ENCODE measurements at regions not wholly inside any gene's neighbourhood (a gene's known extent, or its start where the extent isn't known, plus 50 kb on each side); places are given as distances from the start of the nearest gene placed in this dataset.

- no peak for DNase-seq
Measured at GRCh38 chr4:36494016-36494415, 212.6 kb downstream of the DTHD1 start.

GRCh38 chr4:36494747-36495146 is 213.3 kb downstream of the DTHD1 start:
- DNase-seq = no peak

- DNase-seq = no peak
Measured at GRCh38 chr4:36502350-36502749, 220.9 kb downstream of the DTHD1 start.

GRCh38 chr4:36508394-36508793 is 227.0 kb downstream of the DTHD1 start:
- DNase-seq = no peak

GRCh38 chr4:36509845-36510244 is 228.4 kb downstream of the DTHD1 start:
- DNase-seq = no peak

- DNase-seq = no peak
Measured at GRCh38 chr4:36511785-36512184, 230.4 kb downstream of the DTHD1 start.

GRCh38 chr4:36516522-36517095 is 235.2 kb downstream of the DTHD1 start:
- no peak for DNase-seq

- no peak for DNase-seq
Measured at GRCh38 chr4:36523182-36523581, 241.8 kb downstream of the DTHD1 start.

- no peak for DNase-seq
Measured at GRCh38 chr4:36532670-36533379, 251.4 kb downstream of the DTHD1 start.

- DNase-seq = no peak
Measured at GRCh38 chr4:36533944-36534343, 252.5 kb downstream of the DTHD1 start.

- no peak for DNase-seq
Measured at GRCh38 chr4:36547383-36547782, 266.0 kb downstream of the DTHD1 start.

GRCh38 chr4:36549252-36549651 is 267.8 kb downstream of the DTHD1 start:
- no peak for DNase-seq

GRCh38 chr4:36549992-36550391 is 268.6 kb downstream of the DTHD1 start:
- DNase-seq = no peak

- peak in 1 of 5 experiments; percentile 72 for DNase-seq
Measured at GRCh38 chr4:36551697-36552214, 270.3 kb downstream of the DTHD1 start.

- DNase-seq = no peak
Measured at GRCh38 chr4:36553029-36553428, 271.6 kb downstream of the DTHD1 start.

- no peak for DNase-seq
Measured at GRCh38 chr4:36553453-36553852, 272.0 kb downstream of the DTHD1 start.

- DNase-seq = no peak
Measured at GRCh38 chr4:36556984-36557383, 275.6 kb downstream of the DTHD1 start.

- DNase-seq = no peak
Measured at GRCh38 chr4:36568575-36568974, 287.2 kb downstream of the DTHD1 start.

GRCh38 chr4:36573441-36573840 is 292.0 kb downstream of the DTHD1 start:
- DNase-seq = no peak

- no peak for DNase-seq
Measured at GRCh38 chr4:36574816-36575215, 293.4 kb downstream of the DTHD1 start.

- DNase-seq = no peak
Measured at GRCh38 chr4:36582198-36582597, 300.8 kb downstream of the DTHD1 start.

- no peak for DNase-seq
Measured at GRCh38 chr4:36587909-36588472, 306.6 kb downstream of the DTHD1 start.

- DNase-seq = no peak
Measured at GRCh38 chr4:36590343-36590742, 308.9 kb downstream of the DTHD1 start.

GRCh38 chr4:36601864-36602495 is 320.6 kb downstream of the DTHD1 start:
- DNase-seq = no peak
